NT2/D1 (cell line): ENCODE measurements at regions not wholly inside any gene's neighbourhood (a gene's known extent, or its start where the extent isn't known, plus 50 kb on each side); places are given as distances from the start of the nearest gene placed in this dataset.

Source experiments
- SUZ12 ChIP-seq: IDR thresholded peaks from 2 replicates; pipeline ENCODE4 v1.6.1; 2011; ENCODE audit not compliant: insufficient read length, insufficient read depth; ENCODE audit errors: extremely low read depth
- YY1 ChIP-seq: IDR thresholded peaks from 2 replicates; pipeline ENCODE4 v1.6.1; 2011; ENCODE audit not compliant: insufficient read length, insufficient read depth
- ZNF274 ChIP-seq: IDR thresholded peaks from 2 replicates; pipeline ENCODE4 v1.6.1; 2011; ENCODE audit warnings: mild to moderate bottlenecking, low read depth, low read length

GRCh38 chr4:8688041-8688907 is 95.7 kb downstream of the CPZ start:
- TF ChIP-seq YY1 (no peak), ZNF274 (no peak), SUZ12 (no peak)
